UCSD-AML1 (cell line): ENCODE measurements at regions not wholly inside any gene's neighbourhood (a gene's known extent, or its start where the extent isn't known, plus 50 kb on each side); places are given as distances from the start of the nearest gene placed in this dataset.
"Not testable (repeated sequence)": the region's sequence is repeated elsewhere in the genome, so short reads cannot be mapped to it uniquely, and the experiment has no call there.

Experiments
- DNase-seq: peaks from one replicate; lab custom pipeline; 2025; ENCODE audit not compliant: unreplicated experiment; lab: John Stamatoyannopoulos, UW

- no peak for DNase-seq
Measured at GRCh38 chrX:3811331-3812311, 98.2 kb upstream of the PRKX start.

DNA sequence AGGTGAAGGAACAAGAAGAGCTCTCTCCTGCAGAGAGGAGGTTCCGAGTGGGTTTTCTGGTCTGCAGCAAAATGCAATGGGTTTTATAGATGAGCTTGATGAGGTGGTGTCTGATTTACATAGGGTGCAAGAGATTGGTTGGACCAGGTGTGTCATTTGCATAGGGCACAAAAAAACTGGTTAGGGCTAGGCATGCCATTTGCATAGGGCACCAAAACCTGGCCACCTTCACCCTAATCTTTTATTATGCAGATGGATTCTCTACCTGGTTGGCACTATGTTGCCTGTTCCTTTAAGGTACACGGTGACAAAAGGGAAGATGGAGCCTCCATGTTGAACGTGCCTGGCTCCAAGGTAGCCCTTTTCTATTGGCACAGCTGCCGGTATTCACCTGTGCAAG is 94.5 kb upstream of the PRKX start:
- DNase-seq = no peak

- DNase-seq = no peak
Measured at GRCh38 chrX:3806630-3807029, 93.2 kb upstream of the PRKX start.

DNA sequence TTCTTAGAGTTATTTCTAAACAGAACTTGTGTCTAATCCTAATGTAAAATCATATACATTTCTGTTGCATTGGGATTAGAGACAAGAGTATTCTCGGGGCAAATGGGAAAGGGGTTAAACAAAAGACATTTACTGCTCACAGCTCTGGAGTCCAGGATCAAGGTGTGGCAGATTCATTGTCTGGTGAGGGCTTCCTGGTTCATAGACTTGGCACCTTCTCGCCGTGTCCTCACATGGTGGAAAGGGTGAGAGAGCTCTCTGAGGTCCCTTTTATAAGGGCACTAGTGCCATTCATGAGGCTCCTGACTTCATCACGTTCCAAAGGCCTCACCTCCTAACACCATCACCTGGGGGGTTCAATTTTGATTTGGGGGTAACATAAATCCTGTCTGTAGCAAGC is 90.3 kb upstream of the PRKX start:
- DNase-seq = no peak

DNA sequence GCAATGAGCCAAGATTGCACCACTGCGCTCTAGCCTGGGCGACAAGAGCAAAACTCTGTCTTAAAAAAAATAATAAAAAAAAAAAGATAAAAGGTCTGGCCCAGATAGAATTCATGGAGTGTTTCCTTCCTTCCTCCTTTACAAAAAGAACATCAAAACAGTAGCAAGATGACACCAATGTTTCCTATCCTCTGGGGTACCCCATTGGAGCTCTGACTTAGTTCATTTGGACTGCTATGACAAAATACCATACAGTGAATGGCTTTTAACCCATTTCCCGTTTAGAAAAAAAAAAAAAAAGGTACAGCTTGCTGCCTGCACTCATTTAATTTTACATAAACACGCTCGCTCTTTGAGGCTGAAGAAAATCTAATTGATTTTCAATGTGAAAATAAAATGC is 89.9 kb upstream of the PRKX start:
- no peak for DNase-seq

GRCh38 chrX:3795411-3795810 is 82.0 kb upstream of the PRKX start:
- DNase-seq = not testable (repeated sequence)

- DNase-seq = no peak
Measured at GRCh38 chrX:3791449-3791848, 78.0 kb upstream of the PRKX start.

- DNase-seq = no peak
Measured at GRCh38 chrX:3788494-3789233, 75.2 kb upstream of the PRKX start.

GRCh38 chrX:3787856-3788255 is 74.4 kb upstream of the PRKX start:
- DNase-seq = no peak

DNA sequence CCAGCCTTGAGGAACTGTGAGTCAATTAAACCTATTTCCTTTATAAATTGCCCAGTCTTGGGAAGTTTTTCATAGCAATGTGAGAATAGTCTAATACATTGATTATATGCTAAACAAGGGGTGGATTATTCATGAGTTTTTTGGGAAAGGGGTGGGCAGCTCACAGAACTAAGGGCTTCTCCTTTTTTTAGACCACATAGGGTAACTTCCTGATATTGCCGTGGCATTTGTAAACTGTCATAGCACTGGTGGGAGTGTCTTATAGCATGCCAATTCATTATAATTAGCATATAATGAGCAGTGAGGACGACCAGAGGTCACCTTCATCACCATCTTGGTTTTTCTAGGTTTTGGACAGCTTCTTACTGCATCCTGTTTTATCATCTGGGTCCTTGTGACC is 72.4 kb upstream of the PRKX start:
- DNase-seq = not testable (repeated sequence)

DNA sequence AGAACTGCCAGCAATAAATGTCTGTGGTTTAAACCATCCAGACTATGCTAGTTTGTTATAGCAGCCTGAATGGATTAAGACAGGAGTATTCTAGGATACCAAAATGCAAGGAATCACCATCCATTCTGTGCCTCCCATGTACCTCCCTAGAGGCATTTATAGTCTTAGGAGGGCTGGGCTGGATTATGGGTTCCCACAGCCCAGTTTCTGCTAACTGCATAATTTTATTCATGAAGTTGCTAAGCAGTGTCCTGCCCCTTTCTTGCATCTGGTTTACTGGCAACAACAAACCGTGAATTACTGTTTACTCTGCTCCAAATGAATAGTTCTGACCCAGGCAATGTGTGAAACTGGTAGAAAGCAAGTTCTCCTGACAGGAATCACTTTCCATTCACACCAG is 67.1 kb upstream of the PRKX start:
- no peak for DNase-seq

DNA sequence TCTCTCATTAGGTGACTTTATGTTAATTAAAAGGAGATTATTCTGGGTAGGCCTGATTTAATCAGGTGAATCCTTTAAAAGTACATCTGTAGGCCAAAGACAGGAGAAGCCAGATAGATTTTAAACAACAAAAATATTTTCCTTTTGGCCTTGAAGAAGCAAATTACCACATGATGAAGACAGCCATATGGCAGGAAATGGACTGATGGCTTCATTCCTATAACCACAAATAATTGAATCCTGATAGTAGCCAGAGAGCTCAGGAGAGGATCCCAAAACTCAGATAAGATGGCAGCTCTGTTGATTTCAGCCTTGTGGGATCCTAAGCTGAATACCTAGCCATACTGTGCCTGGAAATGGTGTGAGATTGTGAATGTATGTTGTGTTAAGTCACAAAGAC is 66.1 kb upstream of the PRKX start:
- no peak for DNase-seq

DNA sequence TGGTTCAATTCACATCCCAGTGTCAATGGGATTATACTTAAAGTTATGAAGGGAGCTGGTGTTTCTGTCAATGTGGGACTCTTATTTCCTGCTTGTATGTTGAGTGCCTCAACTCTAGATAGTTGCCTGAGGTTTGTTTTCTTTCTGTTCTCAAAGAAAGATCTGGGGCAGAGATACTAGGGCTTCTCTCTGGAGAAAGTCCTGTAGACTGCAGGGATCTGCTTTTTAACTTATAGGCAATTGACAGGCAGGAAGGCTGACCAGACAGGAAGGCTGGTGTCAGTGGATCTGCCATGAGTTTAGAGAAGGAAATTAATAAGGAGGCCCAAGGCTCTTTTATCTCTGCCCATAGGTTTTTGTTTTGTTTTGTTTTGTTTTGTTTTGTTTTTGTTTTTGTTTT is 64.0 kb upstream of the PRKX start:
- DNase-seq = peak; percentile 12

GRCh38 chrX:3771766-3772165 is 58.3 kb upstream of the PRKX start:
- DNase-seq = no peak

GRCh38 chrX:3768881-3769280 is 55.4 kb upstream of the PRKX start:
- no peak for DNase-seq
